ENCODE measurements at regions not wholly inside any gene's neighbourhood (a gene's known extent, or its start where the extent isn't known, plus 50 kb on each side); places are given as distances from the start of the nearest gene placed in this dataset.

GRCh38 chr6:117138425-117138824 is 126.9 kb upstream of the VGLL2 start:
- TF ChIP-seq CTCF (IDR thresholded peaks at IDR 0.05; ENCODE audit: borderline replicate concordance, extremely low read depth, low read length, poor library complexity, severe bottlenecking) (no peak), EZH2 (IDR thresholded peaks at IDR 0.05; ENCODE audit: borderline replicate concordance, low read depth, low read length, severe bottlenecking) (no peak)
